ENCODE measurements at regions not wholly inside any gene's neighbourhood (a gene's known extent, or its start where the extent isn't known, plus 50 kb on each side); places are given as distances from the start of the nearest gene placed in this dataset.
"Not testable (repeated sequence)": the region's sequence is repeated elsewhere in the genome, so short reads cannot be mapped to it uniquely, and the experiment has no call there.

DNA sequence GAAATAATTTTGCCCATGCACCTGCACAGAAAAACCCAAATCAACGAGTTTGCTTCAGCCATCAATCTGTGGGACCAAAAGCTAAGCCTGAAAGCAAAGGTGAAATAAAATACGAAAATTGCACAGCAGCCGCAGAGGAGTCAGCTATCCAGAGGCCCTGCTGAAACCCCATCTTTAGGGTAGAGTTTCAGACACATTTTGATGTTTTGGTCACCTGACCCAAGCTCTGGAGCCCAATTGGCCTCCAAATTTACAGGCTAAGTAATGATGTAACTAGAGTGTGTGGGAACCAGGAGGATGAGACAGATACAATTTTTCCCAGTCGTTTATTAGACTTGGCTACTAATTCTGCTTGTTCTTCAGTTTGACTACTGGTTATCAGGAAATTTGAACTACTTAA, 308.6 kb upstream of the ATP11B start:
- no peak for DNase-seq

DNA sequence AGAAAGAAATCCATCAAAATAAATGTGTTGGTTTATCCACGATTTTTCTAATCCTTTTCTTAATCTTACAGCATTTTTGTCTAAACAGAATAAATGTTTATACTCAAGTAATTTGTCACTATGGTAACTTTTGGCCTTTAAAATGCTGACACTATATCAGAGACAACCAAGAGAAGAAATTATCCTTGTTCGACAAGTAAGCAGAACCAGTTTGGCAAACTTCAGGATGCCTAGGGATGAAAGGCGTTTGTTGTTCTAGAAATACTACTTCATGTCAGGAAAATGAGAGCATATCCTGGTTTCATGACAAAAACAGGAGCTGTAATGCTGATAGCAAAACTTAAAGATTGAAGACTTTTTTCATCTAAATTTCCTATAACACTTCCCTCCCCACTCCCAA, 308.0 kb upstream of the ATP11B start:
- DNase-seq = no peak

DNA sequence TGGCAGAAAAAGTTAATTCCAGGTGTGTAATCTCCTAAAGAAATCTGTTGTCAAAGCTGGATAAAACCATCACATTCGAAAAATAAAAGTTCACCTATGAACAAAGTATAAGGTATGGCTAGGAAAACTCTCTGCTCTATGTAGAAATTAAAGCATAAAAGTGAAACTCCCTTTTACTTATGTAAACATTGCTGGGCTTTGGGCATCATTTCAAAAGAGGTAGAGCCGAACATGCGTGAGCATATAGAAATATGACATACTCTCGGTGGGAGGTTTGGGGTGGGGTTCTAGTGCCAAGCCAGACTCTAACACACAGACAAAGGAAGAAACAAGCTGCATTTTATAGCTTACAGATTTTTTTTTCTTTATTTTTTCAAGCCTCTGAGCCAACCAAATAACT, 306.8 kb upstream of the ATP11B start:
- no peak for DNase-seq

DNA sequence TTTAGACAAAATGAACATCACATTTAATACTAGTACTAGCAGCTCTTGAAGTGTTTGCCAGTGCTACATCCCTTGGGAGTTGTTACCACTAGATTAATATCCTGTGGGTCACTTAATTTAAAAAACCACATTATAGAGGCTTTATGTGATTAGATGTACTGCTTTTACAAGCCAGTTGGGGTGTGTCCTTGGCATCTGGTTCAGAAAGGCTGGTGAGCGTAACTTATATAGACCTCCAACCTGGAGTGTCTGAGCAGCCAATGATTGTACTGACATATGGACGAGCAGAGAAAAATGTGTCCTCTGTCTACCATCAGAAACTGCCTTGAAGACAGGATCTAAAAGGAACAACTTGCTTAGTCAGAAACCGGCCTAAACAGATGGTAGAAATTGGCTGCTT, 306.2 kb upstream of the ATP11B start:
- no peak for DNase-seq

DNA sequence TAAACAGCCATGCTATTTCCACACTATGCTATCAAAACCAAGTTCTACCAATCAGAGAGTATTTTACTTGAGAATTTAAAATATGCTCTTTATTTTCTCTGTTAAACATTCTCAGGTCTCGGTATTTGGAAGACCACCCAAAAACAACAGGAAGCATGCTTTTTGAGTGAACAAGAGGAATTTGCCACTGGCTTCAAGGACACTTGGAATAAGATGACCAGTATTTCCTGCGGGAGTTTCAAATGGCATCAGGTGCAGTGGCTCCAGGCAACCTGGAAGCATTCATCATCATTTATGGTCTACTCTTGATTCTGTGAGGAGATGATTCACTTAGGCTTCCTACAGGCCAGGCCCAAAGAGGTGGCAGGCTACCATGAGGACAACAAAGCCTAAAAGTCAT, 305.7 kb upstream of the ATP11B start:
- DNase-seq = no peak

DNA sequence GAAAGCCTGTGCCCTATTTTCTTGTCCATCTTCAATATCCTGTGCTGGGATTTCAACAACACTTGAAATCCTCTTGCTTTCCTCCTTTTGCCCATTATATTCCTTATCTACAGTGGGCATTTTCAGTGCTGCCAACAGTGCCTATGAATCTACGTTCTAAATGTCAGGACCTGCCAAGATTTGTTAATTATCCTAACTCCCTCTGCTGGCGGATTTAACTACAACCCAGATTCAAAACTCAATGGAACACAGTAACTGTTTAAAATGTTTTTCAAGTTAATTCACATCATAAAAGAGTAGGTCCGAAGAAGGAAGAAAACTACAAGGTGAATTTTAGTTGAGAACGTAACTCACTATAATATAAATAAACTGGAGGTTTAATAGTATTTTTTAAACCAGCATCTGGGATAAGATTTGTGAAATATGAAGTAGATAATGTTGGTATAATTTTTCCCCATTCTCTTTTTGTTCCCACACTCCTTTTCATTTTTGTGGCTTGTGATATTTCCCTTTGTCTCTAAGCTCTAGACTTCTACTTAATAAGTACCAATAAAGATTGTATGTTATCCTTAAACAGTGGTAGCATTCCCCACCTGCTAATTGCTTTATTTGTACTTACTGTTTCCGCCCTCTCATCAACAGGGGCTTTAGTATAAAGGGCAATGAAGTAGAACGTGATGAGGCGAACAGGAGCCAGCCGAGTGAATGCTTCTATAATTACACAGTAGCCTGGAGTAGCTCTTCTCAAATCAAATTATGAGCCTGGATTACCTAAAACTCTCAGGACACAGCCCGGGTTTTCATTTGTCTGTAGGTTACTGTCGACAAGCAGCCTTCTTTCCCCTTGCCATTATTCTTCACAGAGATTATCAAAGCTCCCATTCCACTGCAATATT, 302.5 kb upstream of the ATP11B start:
- no peak for DNase-seq

DNA sequence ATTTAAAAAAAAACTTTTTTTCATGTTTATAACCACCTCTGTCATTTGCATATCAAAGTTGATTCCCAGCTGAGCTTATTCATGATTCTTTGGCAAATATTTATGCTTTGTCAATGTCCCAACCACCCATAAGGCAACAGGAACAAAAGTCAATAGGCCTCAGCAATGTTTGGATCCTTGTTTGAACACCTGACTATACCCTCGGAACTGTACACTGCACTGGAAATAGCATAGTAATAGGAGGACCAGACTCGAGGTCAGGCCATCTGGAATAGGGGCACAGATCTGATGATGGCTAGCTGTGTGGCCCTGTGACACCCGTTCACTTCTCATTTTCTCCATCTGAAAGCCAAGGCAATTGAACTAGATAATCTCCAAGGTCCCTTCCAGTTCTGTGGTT, 301.7 kb upstream of the ATP11B start:
- DNase-seq = no peak

DNA sequence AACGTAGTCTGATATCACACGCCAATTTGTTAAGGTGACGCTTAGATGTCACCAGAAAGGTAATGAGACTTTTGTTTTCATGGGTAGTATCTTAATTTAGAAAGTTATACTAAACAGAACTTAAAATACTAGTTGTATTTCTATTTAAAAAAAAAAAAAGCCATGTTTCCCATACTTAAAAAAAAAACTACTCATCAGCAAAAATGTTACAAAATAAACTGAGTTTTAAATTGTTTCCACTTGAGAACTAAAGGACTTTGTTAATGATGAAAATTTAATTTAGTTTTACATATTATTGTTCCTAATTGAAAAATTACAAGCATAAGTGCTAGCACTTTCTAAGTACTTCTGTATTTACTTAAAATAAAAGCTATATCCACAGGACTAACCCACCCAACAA, 300.8 kb upstream of the ATP11B start:
- DNase-seq = no peak

DNA sequence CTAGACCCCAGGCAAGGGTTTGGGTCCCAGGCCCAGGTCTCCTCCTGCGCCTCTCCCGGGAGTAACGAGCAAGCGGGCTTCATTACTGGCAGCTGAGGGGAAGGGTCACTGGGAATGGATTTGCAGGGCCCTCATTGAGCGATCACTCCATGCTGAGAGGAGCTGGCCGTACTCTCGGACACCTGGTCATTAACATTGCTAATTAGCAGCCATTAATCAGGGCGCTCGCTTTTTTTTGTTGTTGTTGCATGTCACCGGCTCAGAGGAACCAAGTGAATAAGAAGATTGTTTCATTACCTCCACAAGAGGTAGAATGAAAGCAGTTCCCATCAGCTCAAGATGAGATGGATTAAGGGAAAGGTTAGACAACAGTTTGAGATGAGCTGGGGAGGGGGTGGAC, 293.0 kb upstream of the ATP11B start:
- DNase-seq = no peak

DNA sequence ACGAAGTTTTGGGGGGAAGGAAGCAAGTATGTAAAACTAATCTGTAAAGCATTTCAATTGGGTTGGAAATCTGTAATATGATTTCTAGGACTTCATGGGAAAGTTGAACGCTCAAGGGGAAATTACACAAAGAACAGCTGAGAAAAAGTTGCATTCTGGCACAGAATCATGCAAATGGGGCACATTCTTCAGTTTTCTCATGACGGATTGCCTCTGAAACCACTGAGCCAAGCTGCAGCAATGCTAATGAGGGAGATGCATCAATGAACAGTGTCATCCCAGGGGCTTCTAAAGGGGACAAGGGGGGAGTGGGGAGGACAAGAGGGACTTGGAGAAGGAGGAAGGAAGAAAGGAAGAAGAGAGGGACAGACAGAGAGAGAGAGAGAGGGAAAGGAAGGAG, 291.4 kb upstream of the ATP11B start:
- no peak for DNase-seq

DNA sequence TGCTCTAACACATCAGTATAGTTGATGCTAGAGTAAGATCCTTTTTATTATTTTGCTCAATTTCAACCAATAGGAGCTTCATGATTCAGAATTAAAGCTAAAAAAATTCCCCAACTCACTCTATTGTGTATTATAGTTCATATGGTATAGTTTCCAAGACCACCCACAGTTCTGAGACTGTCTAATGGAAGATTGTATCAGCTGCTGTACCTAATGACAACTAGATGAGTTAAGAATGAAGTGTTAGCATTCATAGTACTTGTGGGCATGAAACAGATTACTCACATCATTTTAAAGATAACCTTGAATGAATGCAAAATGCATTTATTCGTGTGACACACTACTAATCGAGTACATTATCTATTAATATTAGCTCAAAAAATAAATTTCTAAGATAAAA, 289.9 kb upstream of the ATP11B start:
- DNase-seq = no peak

DNA sequence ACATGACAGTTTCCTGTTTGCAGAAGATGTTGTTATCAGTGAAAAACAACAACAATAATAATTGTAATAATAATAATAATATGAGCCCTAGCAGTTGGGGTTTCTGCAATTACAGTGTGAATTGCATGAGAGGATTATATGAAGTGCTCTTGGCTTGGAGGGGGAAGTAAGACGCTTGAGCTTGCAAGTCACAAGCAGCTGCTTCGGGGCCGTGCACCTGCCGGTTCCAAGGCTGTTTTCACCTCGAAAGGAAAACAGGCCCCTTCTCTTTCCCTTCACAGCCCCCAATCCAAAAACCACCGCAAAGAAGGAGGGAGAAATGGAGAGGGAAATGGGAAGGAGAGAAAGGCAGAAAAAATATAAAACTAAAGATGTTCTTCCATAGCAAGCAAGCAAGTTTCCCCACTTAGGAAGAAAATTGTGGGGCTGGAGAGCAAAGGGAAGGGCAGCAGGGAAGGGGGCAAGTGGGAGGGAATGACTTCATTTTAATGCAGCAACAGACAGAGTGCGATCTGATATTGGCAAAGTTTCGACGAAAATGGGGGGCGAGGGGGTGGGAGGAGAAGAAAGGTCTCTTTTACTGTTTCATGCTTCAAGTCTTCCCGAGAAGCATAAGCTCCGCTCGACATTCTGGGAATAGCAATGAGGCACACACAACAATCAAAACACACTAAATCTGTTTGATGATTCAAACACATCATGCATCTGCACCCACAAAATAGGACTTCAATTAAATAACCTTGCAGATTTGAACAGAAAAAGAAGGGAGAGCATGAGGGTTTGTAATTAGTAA, 284.2 kb upstream of the ATP11B start:
- DNase-seq = no peak

DNA sequence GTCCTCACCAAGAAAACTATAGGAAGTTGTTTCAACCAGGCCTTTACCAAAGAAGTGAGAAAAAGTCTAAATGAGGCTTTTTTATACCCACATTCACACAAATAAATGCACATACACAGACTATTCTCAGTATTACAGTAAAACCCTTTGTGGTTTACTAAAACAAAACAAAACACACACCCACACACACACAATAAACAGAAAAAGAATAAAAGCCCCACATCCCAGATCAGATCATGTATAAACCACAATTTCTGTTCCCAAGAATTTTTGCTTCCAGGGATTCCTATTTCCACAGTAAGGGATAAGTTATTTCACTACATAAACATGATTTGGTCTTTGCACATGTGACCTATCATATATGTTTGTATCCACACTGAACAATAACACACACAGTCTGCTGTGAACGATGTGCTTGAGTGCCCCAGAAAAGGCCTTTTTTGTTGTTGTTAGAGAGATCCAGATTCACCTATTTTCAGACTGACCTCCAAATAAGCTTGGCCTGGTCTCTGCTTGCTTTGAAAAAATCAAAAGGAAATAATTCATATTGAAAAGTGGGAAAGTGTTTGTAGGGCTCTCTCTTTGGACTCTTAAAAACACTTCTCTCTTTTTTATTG, 283.4 kb upstream of the ATP11B start:
- no peak for DNase-seq

DNA sequence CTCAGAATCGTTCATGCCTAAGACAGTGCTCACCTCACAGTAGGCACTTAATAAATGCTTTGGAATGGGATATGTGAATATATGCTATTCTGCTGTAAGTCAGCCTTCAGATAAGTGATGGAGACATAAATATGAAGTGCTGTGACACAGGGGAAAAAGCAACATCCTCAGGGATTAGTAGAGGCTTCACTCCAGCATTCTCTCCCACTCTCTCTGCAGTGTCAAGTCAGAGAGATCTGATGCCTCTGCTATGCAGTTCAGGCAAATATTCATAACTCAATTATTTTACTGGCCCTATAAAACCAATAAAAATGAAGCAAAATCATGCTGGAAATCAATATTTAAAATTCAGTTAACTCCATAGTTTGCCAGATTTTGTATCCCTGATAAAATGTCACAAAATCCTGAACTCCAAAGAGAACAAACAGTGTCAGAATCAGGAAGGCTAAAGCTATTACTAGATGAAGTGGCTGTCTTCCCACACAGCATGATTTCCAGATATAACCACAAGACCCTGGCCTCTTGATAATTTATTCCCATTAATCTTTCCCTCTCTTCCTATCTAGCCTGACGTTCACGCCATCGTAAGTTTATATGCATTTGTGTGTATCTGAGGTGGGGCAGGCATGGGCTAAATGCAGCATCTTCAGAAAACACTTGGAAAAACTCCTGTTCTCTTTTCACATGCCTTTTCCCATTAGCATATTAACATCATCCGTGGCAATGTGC, 278.9 kb upstream of the ATP11B start:
- DNase-seq = no peak

DNA sequence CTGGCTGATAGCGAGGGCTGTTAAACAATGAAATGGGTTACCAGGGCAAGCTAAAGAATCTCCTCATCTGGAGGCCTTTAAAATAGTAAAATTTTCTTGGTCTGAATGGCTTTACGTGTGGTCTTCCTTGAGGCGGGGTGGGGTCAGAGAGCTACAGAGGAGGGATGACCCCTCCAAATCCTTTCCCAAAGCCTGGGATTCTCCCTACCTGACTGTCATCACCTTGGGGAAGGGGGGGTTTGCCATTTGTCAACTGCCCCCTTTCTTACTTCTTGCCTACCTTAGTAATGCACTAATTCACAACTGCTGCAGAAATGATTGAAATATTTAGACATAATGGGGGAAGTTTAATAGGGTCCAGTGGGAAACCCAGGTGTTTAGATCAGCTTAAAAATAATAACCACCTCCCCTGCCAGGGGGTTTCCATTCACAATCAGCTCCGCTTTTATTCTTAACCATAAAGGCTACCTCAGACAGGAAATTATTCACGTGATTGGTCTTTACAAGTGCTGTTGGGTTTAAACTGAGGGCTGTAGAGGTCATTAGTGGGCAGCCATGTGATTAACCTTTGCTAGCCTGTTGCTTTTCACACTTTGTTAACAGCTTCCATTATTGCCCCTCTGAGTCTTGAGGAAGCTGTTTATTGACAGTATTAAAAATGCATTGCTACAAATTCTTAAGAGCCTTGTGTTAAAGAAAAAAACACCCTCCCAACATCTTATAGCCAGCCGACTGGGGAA, 276.5 kb upstream of the ATP11B start:
- no peak for DNase-seq

DNA sequence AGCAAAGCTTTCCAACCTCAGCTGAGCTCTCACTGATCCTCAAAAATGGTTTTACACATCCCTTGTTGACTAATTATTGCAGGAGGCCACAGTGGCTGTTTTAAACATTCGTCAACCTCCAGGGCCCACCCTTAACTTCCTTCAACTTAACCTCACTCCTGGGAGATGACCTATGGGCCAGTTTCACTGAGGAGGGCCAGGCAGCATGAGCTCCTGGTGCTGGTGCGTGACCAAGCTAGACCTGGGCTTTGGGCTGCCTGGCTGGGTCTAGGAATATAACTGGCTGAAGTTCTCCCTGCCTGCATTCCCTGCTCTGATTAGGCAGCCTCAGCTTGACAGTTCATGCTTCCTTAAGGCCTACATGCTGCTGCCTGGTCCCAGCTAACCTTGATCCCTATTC, 273.7 kb upstream of the ATP11B start:
- no peak for DNase-seq

DNA sequence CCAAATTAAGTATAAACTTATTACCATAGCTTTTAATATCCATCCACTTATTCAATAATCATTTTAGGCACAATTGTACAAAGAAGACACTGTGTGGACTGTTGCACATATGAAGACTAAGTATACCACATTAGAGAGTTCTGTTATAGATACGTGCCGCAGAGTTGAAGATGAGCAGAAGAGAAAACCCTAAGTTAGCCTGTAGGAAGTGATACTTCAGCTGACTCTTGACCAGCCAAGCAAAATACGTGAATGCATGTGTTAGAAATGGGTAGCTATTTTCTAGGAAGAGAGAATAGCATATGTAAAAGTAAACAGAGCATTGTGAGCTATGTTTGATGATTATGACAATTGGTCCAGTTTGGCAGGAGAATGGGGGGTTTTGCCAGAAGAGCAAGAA, 272.0 kb upstream of the ATP11B start:
- DNase-seq = no peak

DNA sequence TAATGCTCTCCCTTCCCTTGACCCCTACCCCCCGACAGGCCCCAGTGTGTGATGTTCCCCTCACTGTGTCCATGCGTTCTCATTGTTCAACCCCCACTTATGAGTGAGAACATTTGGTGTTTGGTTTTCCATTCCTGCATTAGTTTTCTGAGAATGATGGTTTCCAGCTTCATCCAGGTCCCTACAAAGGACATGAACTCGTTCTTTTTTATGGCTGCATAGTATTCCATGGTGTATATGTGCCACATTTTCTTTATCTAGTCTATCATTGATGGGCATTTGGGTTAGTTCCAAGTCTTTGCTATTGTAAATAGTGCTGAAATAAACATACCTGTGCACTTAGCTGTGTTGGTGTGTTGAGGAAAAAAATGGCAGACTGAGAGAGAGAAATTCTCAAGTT, 269.9 kb upstream of the ATP11B start:
- DNase-seq = not testable (repeated sequence)

DNA sequence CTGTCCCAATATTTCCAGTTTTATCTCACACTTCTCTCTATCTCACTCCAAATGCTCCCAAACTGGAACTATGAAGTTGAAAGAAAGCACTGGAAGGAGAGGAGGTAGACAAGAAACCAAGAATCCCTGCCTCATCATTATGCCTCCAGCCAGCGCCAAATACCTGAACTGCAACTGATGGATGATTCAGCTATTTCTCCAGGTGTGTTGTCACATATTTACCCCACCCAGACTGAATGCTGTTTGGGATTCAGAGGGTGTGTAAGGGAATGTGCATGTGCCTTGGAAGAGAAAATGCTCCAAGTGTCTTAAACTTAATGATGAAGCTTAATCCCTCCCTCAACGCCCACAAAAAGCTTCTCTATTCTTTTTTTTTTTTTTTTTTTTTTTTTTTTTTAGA, 269.5 kb upstream of the ATP11B start:
- DNase-seq = no peak

DNA sequence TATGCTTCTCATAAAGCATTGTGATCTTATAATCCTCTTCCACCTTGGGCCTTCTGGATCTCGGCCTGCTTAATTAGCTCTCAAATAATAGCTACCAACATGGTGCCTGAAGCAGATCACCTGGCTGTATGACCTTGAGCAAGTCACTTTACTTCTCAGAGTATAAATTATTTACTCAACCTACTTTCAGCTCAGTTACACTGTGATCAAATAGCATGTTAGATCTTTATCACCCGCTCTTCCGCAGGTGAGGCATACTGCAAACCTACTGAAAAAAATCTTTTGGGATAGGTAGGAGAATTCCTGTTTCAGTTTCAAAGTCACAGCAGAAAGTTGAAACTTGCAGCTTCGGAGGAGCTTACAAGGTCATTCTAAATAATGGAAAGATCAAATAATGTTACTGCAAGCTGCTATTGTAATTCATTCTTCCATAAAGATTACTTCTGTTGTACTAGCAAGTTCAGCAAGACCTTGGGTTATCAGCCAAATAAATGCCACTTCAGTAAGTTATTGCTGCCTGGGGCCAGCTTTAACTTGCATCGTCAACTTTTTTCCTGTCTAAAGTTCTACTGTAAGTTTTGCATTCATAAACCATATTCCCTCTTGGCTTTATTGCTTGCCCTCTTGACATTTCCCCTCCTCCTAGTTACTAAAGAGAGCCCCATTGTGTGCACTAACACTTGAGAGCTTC, 268.4 kb upstream of the ATP11B start:
- no peak for DNase-seq

DNA sequence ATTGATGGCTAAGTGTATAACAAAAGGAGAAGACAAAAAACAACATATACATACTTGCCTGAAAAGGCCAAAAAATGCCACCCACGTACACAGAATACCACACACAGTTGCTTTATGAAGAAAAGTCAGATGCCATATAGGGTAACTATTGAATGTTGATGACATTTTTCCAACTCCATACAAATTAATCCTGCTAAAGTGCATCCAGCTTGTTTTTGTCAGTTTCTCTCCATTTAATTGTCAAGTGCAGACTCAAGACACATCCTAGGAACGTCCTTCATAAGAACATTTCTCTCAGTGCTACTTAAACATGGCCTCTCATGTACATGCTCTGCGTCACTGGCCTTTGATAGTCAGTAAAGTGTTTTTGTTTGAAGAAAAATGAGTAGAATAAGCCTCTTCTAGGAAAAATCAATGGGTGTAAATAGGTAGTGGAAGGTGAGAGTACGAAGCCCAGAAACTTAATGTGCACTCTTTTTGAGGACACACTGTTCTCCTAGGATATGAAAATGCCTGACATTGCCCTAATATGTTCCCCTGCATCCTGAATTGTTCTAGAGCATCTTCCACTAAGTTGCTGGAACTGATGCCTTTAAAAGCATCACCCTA, 267.4 kb upstream of the ATP11B start:
- no peak for DNase-seq

Measured in stimulated activated CD8-positive, alpha-beta memory T cell treated with anti-CD3 and anti-CD28 coated beads, Interleukin-4, amount 100 ng/mL, for 48 hours (primary cell).